ENCODE measurements at regions not wholly inside any gene's neighbourhood (a gene's known extent, or its start where the extent isn't known, plus 50 kb on each side); places are given as distances from the start of the nearest gene placed in this dataset.

DNA sequence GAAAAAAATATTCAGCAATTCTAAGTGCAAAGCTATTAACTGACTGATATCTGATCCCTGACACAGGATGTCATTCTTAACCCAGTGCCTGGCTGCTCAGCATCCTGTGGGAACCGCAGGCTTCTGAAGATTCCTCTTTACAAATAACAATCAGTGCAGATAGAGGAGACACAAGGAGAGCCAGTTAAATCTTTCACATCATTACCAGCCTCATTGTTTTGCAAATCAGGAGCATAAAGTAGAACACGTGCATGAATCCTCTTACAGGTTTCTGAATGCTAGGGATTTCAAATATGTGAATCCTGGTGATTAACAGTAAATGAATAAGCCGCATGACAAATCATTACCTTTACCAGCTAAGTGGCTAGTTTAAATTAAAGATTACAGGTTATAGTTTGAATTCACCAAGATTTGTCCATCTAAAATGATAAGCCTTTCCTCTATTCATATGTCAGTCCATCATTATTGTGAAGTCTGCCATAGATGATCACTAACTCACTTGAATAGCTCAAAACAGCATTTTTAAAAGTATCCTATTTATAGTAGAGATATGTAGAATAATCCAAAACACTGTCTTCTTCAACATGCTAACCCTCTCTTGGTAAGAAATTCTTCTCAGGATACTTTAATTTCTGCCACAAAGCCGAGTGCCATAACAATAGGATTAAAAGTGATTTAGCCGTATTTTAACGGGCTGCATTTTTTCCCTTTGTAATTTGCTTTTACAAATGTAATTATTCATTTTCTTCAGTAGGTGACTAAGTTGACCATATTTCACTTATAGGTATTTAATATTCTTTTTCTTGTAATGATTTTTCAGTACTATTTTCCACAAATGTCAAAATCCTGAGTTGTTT lies 367.3 kb upstream of the EPHA7 start:
- no peak for TF ChIP-seq POLR2A (IDR thresholded peaks at IDR 0.05)
- TF ChIP-seq, protein P1, sequence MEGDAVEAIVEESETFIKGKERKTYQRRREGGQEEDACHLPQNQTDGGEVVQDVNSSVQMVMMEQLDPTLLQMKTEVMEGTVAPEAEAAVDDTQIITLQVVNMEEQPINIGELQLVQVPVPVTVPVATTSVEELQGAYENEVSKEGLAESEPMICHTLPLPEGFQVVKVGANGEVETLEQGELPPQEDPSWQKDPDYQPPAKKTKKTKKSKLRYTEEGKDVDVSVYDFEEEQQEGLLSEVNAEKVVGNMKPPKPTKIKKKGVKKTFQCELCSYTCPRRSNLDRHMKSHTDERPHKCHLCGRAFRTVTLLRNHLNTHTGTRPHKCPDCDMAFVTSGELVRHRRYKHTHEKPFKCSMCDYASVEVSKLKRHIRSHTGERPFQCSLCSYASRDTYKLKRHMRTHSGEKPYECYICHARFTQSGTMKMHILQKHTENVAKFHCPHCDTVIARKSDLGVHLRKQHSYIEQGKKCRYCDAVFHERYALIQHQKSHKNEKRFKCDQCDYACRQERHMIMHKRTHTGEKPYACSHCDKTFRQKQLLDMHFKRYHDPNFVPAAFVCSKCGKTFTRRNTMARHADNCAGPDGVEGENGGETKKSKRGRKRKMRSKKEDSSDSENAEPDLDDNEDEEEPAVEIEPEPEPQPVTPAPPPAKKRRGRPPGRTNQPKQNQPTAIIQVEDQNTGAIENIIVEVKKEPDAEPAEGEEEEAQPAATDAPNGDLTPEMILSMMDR (IDR thresholded peaks at IDR 0.05) = no peak

All from heart left ventricle (tissue), 13 donors.